ENCODE measurements at regions not wholly inside any gene's neighbourhood (a gene's known extent, or its start where the extent isn't known, plus 50 kb on each side); places are given as distances from the start of the nearest gene placed in this dataset.
"Not testable (repeated sequence)": the region's sequence is repeated elsewhere in the genome, so short reads cannot be mapped to it uniquely, and the experiment has no call there.

GRCh38 chr15:22280770-22281169 lies 177.9 kb upstream of the GOLGA6L22 start:
- not testable (repeated sequence) for TF ChIP-seq POLR2A (IDR thresholded peaks at IDR 0.05; ENCODE audit: low read depth, low read length); POLR2AphosphoS5 (IDR thresholded peaks at IDR 0.05; ENCODE audit: insufficient read depth, low read depth, low read length); EZH2 (IDR thresholded peaks at IDR 0.05; ENCODE audit: borderline replicate concordance, low read depth, low read length, severe bottlenecking); JUN (IDR thresholded peaks at IDR 0.05; ENCODE audit: borderline replicate concordance, insufficient read depth, insufficient read length, low read depth); FOS (IDR thresholded peaks at IDR 0.05; ENCODE audit: borderline replicate concordance, insufficient read depth, low read length); MYC (IDR thresholded peaks at IDR 0.05; ENCODE audit: low read depth, low read length); GATA2 (IDR thresholded peaks at IDR 0.05; ENCODE audit: insufficient read depth, insufficient read length, low read depth, low read length)
- TF ChIP-seq, protein P1, sequence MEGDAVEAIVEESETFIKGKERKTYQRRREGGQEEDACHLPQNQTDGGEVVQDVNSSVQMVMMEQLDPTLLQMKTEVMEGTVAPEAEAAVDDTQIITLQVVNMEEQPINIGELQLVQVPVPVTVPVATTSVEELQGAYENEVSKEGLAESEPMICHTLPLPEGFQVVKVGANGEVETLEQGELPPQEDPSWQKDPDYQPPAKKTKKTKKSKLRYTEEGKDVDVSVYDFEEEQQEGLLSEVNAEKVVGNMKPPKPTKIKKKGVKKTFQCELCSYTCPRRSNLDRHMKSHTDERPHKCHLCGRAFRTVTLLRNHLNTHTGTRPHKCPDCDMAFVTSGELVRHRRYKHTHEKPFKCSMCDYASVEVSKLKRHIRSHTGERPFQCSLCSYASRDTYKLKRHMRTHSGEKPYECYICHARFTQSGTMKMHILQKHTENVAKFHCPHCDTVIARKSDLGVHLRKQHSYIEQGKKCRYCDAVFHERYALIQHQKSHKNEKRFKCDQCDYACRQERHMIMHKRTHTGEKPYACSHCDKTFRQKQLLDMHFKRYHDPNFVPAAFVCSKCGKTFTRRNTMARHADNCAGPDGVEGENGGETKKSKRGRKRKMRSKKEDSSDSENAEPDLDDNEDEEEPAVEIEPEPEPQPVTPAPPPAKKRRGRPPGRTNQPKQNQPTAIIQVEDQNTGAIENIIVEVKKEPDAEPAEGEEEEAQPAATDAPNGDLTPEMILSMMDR (IDR thresholded peaks at IDR 0.05; ENCODE audit: extremely low read depth in 1 of 2, insufficient read depth in 1 of 2, low read depth in 1 of 2, low read length in 2 of 2) = not testable (repeated sequence)
- TF ChIP-seq, protein P2, sequence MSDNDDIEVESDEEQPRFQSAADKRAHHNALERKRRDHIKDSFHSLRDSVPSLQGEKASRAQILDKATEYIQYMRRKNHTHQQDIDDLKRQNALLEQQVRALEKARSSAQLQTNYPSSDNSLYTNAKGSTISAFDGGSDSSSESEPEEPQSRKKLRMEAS (IDR thresholded peaks at IDR 0.05; ENCODE audit: insufficient read depth, insufficient read length) = not testable (repeated sequence)
